ENCODE measurements at regions not wholly inside any gene's neighbourhood (a gene's known extent, or its start where the extent isn't known, plus 50 kb on each side); places are given as distances from the start of the nearest gene placed in this dataset.

DNA sequence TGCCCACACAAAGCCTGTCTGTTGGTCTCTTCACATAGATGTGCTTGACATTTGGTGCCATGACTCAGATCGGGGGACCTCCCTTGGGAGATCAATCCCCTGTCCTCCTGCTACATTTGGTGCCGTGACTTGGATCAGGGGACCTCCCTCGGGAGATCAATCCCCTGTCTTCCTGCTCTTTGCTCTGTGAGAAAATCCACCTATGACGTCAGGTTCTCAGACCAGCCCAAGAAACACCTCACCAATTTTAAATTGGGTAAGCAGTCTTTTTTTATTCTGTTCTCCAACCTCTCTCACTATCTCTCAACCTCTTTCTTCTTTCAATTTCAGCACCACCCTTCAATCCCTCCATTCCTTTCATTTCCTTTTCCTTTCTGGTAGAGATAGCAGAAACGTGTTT, 159.6 kb upstream of the AGTR2 start (continued):
- TF ChIP-seq, protein P1, sequence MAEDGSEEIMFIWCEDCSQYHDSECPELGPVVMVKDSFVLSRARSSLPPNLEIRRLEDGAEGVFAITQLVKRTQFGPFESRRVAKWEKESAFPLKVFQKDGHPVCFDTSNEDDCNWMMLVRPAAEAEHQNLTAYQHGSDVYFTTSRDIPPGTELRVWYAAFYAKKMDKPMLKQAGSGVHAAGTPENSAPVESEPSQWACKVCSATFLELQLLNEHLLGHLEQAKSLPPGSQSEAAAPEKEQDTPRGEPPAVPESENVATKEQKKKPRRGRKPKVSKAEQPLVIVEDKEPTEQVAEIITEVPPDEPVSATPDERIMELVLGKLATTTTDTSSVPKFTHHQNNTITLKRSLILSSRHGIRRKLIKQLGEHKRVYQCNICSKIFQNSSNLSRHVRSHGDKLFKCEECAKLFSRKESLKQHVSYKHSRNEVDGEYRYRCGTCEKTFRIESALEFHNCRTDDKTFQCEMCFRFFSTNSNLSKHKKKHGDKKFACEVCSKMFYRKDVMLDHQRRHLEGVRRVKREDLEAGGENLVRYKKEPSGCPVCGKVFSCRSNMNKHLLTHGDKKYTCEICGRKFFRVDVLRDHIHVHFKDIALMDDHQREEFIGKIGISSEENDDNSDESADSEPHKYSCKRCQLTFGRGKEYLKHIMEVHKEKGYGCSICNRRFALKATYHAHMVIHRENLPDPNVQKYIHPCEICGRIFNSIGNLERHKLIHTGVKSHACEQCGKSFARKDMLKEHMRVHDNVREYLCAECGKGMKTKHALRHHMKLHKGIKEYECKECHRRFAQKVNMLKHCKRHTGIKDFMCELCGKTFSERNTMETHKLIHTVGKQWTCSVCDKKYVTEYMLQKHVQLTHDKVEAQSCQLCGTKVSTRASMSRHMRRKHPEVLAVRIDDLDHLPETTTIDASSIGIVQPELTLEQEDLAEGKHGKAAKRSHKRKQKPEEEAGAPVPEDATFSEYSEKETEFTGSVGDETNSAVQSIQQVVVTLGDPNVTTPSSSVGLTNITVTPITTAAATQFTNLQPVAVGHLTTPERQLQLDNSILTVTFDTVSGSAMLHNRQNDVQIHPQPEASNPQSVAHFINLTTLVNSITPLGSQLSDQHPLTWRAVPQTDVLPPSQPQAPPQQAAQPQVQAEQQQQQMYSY (CRISPR knock-in tag; IDR thresholded peaks at IDR 0.05) = no peak
- TF ChIP-seq MEF2A (IDR thresholded peaks at IDR 0.05; ENCODE audit: insufficient read depth, low read depth, low read length) (no peak), NFYA (IDR thresholded peaks at IDR 0.05; ENCODE audit: borderline replicate concordance, low read depth, low read length) (no peak), POLR2A (IDR thresholded peaks at IDR 0.05; ENCODE audit: low read depth, low read length) (no peak), BACH1 (IDR thresholded peaks at IDR 0.05; ENCODE audit: borderline replicate concordance) (no peak), KAT2A (conservative IDR thresholded peaks at IDR 0.05; ENCODE audit: control insufficient read depth, low read depth, low read length) (no peak), RELA (IDR thresholded peaks at IDR 0.05; ENCODE audit: borderline replicate concordance, partially characterized antibody) (no peak), FOS (IDR thresholded peaks at IDR 0.05; ENCODE audit: borderline replicate concordance, extremely low read depth, insufficient read length) (no peak), RCOR1 (conservative IDR thresholded peaks at IDR 0.05; ENCODE audit: low read depth, low read length) (no peak), HDGF (IDR thresholded peaks at IDR 0.05) (no peak), BCL11A (IDR thresholded peaks at IDR 0.05; ENCODE audit: low read depth, low read length) (no peak), TARDBP (IDR thresholded peaks at IDR 0.05; ENCODE audit: borderline replicate concordance) (no peak), ESRRA (IDR thresholded peaks at IDR 0.05; ENCODE audit: low read length) (no peak), NFIC (IDR thresholded peaks at IDR 0.05; ENCODE audit: low read depth, low read length) (no peak), ATF7 (IDR thresholded peaks at IDR 0.05; ENCODE audit: low read depth) (peak; percentile 93)
- TF ChIP-seq, protein P2, sequence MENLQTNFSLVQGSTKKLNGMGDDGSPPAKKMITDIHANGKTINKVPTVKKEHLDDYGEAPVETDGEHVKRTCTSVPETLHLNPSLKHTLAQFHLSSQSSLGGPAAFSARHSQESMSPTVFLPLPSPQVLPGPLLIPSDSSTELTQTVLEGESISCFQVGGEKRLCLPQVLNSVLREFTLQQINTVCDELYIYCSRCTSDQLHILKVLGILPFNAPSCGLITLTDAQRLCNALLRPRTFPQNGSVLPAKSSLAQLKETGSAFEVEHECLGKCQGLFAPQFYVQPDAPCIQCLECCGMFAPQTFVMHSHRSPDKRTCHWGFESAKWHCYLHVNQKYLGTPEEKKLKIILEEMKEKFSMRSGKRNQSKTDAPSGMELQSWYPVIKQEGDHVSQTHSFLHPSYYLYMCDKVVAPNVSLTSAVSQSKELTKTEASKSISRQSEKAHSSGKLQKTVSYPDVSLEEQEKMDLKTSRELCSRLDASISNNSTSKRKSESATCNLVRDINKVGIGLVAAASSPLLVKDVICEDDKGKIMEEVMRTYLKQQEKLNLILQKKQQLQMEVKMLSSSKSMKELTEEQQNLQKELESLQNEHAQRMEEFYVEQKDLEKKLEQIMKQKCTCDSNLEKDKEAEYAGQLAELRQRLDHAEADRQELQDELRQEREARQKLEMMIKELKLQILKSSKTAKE (IDR thresholded peaks at IDR 0.05; ENCODE audit: low read depth, poor library complexity, severe bottlenecking) = no peak
- TF ChIP-seq, protein P3, sequence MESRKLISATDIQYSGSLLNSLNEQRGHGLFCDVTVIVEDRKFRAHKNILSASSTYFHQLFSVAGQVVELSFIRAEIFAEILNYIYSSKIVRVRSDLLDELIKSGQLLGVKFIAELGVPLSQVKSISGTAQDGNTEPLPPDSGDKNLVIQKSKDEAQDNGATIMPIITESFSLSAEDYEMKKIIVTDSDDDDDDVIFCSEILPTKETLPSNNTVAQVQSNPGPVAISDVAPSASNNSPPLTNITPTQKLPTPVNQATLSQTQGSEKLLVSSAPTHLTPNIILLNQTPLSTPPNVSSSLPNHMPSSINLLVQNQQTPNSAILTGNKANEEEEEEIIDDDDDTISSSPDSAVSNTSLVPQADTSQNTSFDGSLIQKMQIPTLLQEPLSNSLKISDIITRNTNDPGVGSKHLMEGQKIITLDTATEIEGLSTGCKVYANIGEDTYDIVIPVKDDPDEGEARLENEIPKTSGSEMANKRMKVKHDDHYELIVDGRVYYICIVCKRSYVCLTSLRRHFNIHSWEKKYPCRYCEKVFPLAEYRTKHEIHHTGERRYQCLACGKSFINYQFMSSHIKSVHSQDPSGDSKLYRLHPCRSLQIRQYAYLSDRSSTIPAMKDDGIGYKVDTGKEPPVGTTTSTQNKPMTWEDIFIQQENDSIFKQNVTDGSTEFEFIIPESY (IDR thresholded peaks at IDR 0.05) = no peak

All from GM12878 (cell line).